GM23338 (cell line): ENCODE measurements at regions not wholly inside any gene's neighbourhood (a gene's known extent, or its start where the extent isn't known, plus 50 kb on each side); places are given as distances from the start of the nearest gene placed in this dataset.

Source experiments
- ATAC-seq: fragments of 200-7000 bp; cut with Tn5 transposase; 3 replicates; pipeline ENCODE4 v1.9.1; 2020
- DNase-seq: peaks from one replicate; pipeline ENCODE4 v3.0.0-alpha.2; 2015; ENCODE audit warnings: low spot score
- H2AFZ ChIP-seq: fragments of 200-600 bp; sonication (generic); 2 replicates; pipeline ENCODE4 v1.8.0; 2016; ENCODE audit warnings: antibody characterized with exemption, mild to moderate bottlenecking, moderate library complexity
- H3F3A ChIP-seq: fragments of 200-600 bp; sonication (generic); replicated peaks from 2 replicates; pipeline ENCODE4 v1.8.0; 2017; ENCODE audit warnings: antibody characterized with exemption, mixed run types, low read depth
- H3K27ac ChIP-seq: fragments of 200-600 bp; sonication (generic); 2 replicates; pipeline ENCODE4 v1.6.1; 2016; ENCODE audit warnings: low read depth
- H3K27me3 ChIP-seq: fragments of 200-600 bp; sonication (generic); 2 replicates; pipeline ENCODE4 v1.8.0; 2016; ENCODE audit warnings: mild to moderate bottlenecking, mixed run types, moderate library complexity; ENCODE audit not compliant: insufficient read depth
- H3K36me3 ChIP-seq: fragments of 200-600 bp; sonication (generic); 2 replicates; pipeline ENCODE4 v1.8.0; 2016; ENCODE audit warnings: mild to moderate bottlenecking; ENCODE audit not compliant: insufficient read depth
- H3K4me1 ChIP-seq: fragments of 200-600 bp; sonication (generic); 2 replicates; pipeline ENCODE4 v1.8.0; 2016; ENCODE audit warnings: mild to moderate bottlenecking, moderate library complexity; ENCODE audit not compliant: insufficient read depth
- H3K4me2 ChIP-seq: fragments of 200-600 bp; sonication (generic); 2 replicates; pipeline ENCODE4 v1.7.1; 2017; ENCODE audit warnings: mixed run types
- H3K4me3 ChIP-seq: fragments of 200-600 bp; sonication (generic); 2 replicates; pipeline ENCODE4 v1.6.1; 2016; ENCODE audit warnings: mixed run types
- H3K79me2 ChIP-seq: fragments of 200-600 bp; sonication (generic); replicated peaks from 2 replicates; pipeline ENCODE4 v1.8.0; 2017; ENCODE audit warnings: mild to moderate bottlenecking; ENCODE audit not compliant: insufficient read depth
- H3K9me2 ChIP-seq: fragments of 200-600 bp; sonication (generic); 2 replicates; pipeline ENCODE4 v1.8.0; 2017; ENCODE audit not compliant: insufficient read depth
- H4K20me1 ChIP-seq: fragments of 200-600 bp; sonication (generic); replicated peaks from 2 replicates; pipeline ENCODE4 v1.8.0; 2017; ENCODE audit warnings: mild to moderate bottlenecking; ENCODE audit not compliant: insufficient read depth
- H3K27ac Mint-ChIP-seq: 2 replicates; pipeline ENCODE4 v1.8.0; 2020; ENCODE audit warnings: inconsistent platforms, mild to moderate bottlenecking, moderate library complexity, mixed read lengths
- H3K27me3 Mint-ChIP-seq: 3 replicates; pipeline ENCODE4 v1.8.0; 2022; ENCODE audit warnings: low read depth, mild to moderate bottlenecking, moderate library complexity, mixed read lengths, inconsistent platforms; ENCODE audit not compliant: insufficient read depth, poor library complexity
- H3K36me3 Mint-ChIP-seq: 3 replicates; pipeline ENCODE4 v1.8.0; 2021; ENCODE audit warnings: low read depth, mild to moderate bottlenecking, inconsistent platforms, moderate library complexity, mixed read lengths
- H3K4me1 Mint-ChIP-seq: 3 replicates; pipeline ENCODE4 v1.8.0; 2020; ENCODE audit warnings: mild to moderate bottlenecking, inconsistent platforms, mixed read lengths
- H3K4me3 Mint-ChIP-seq: 3 replicates; pipeline ENCODE4 v1.8.0; 2021; ENCODE audit warnings: moderate library complexity, mild to moderate bottlenecking, inconsistent platforms, mixed read lengths
- H3K9me3 Mint-ChIP-seq: 3 replicates; pipeline ENCODE4 v1.8.0; 2020; ENCODE audit warnings: moderate library complexity, mild to moderate bottlenecking, inconsistent platforms, mixed read lengths
- CREB1 ChIP-seq: fragments of 250-450 bp; sonication (Bioruptor Pico); IDR thresholded peaks from 2 replicates; pipeline ENCODE4 v1.5.0; 2020; ENCODE audit warnings: low read depth, mild to moderate bottlenecking, moderate library complexity
- EZH2 ChIP-seq: fragments of 200-600 bp; sonication (generic); IDR thresholded peaks from one replicate; pipeline ENCODE4 v1.8.0; 2017; ENCODE audit warnings: antibody characterized with exemption, mild to moderate bottlenecking, low read depth; ENCODE audit not compliant: unreplicated experiment
- EZH2phosphoT487 ChIP-seq: fragments of 200-600 bp; sonication (generic); IDR thresholded peaks from one replicate; pipeline ENCODE4 v1.8.1; 2018; ENCODE audit warnings: antibody characterized with exemption; ENCODE audit not compliant: unreplicated experiment
- JUNB ChIP-seq: IDR thresholded peaks from one replicate; pipeline ENCODE4 v1.6.1; 2016; ENCODE audit warnings: antibody characterized with exemption; ENCODE audit not compliant: unreplicated experiment
- NANOG ChIP-seq: IDR thresholded peaks from 2 replicates; pipeline ENCODE4 v1.6.1; 2016; ENCODE audit warnings: antibody characterized with exemption, borderline replicate concordance
- POLR2AphosphoS5 ChIP-seq: IDR thresholded peaks from 2 replicates; pipeline ENCODE4 v1.6.1; 2016; ENCODE audit warnings: antibody characterized with exemption, low read depth
- STAT1 ChIP-seq: IDR thresholded peaks from one replicate; pipeline ENCODE4 v1.6.1; 2016; ENCODE audit warnings: antibody characterized with exemption; ENCODE audit not compliant: unreplicated experiment
- ZNF114 ChIP-seq: fragments of 250-450 bp; sonication (Bioruptor Pico); IDR thresholded peaks from 2 replicates; pipeline ENCODE4 v1.5.0; 2020; ENCODE audit warnings: mild to moderate bottlenecking, moderate library complexity
- ZNF331 ChIP-seq: fragments of 250-450 bp; sonication (Bioruptor Pico); IDR thresholded peaks from 2 replicates; pipeline ENCODE4 v1.5.0; 2020; ENCODE audit warnings: low read depth, mild to moderate bottlenecking, moderate library complexity
- TF ChIP-seq, protein P1 (sequence below), 2 experiments: fragments of 200-600 bp in 1 of 2; sonication (generic) in 1 of 2; conservative IDR thresholded peaks; 2 replicates each; pipeline versions ENCODE4 v1.5.1 to v1.6.1; 2016 to 2017; ENCODE audit warnings: antibody characterized with exemption in 2 of 2, low read depth in 2 of 2, mild to moderate bottlenecking in 2 of 2, moderate library complexity in 1 of 2
- TF ChIP-seq, protein P2 (sequence below): IDR thresholded peaks from 2 replicates; pipeline ENCODE4 v1.6.1; 2016; ENCODE audit warnings: antibody characterized with exemption
- TF ChIP-seq, protein P3 (sequence below): IDR thresholded peaks from one replicate; pipeline ENCODE4 v1.6.1; 2018; ENCODE audit warnings: antibody characterized with exemption; ENCODE audit not compliant: unreplicated experiment
- TF ChIP-seq, protein P4 (sequence below): fragments of 250-450 bp; sonication (Bioruptor Pico); IDR thresholded peaks from 2 replicates; pipeline ENCODE4 v1.5.0; 2020; ENCODE audit warnings: mild to moderate bottlenecking, moderate library complexity

DNA sequence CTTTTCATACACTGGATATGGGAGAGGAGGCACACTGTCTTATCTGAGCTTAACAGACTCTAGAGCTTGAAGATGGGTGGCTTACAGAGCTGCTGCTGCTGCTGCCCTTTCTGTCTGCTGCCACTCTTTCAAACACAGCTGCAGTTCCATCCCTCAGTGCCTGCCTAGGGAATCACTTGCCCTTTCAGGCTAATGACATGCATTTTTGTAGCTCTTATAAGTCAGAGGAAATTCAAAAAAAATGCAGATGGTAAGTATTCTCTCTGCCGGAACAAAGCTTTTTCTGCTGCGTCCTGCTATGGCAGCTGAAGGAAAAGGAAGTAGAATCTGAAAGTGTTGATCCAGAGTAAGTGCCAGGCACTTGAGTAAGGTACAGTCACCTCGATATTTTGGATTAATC, 460.4 kb upstream of the DIAPH2 start:
- TF ChIP-seq EZH2phosphoT487: no peak
- TF ChIP-seq, protein P1, sequence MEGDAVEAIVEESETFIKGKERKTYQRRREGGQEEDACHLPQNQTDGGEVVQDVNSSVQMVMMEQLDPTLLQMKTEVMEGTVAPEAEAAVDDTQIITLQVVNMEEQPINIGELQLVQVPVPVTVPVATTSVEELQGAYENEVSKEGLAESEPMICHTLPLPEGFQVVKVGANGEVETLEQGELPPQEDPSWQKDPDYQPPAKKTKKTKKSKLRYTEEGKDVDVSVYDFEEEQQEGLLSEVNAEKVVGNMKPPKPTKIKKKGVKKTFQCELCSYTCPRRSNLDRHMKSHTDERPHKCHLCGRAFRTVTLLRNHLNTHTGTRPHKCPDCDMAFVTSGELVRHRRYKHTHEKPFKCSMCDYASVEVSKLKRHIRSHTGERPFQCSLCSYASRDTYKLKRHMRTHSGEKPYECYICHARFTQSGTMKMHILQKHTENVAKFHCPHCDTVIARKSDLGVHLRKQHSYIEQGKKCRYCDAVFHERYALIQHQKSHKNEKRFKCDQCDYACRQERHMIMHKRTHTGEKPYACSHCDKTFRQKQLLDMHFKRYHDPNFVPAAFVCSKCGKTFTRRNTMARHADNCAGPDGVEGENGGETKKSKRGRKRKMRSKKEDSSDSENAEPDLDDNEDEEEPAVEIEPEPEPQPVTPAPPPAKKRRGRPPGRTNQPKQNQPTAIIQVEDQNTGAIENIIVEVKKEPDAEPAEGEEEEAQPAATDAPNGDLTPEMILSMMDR (conservative IDR thresholded peaks at IDR 0.05; ENCODE audit: low read depth in 2 of 2): no peak
- no peak for TF ChIP-seq ZNF331 (CRISPR knock-in tag)
- TF ChIP-seq, protein P2, sequence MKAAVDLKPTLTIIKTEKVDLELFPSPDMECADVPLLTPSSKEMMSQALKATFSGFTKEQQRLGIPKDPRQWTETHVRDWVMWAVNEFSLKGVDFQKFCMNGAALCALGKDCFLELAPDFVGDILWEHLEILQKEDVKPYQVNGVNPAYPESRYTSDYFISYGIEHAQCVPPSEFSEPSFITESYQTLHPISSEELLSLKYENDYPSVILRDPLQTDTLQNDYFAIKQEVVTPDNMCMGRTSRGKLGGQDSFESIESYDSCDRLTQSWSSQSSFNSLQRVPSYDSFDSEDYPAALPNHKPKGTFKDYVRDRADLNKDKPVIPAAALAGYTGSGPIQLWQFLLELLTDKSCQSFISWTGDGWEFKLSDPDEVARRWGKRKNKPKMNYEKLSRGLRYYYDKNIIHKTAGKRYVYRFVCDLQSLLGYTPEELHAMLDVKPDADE: no peak
- no peak for TF ChIP-seq JUNB
- no peak for TF ChIP-seq POLR2AphosphoS5
- no peak for TF ChIP-seq CREB1
- TF ChIP-seq, protein P3, sequence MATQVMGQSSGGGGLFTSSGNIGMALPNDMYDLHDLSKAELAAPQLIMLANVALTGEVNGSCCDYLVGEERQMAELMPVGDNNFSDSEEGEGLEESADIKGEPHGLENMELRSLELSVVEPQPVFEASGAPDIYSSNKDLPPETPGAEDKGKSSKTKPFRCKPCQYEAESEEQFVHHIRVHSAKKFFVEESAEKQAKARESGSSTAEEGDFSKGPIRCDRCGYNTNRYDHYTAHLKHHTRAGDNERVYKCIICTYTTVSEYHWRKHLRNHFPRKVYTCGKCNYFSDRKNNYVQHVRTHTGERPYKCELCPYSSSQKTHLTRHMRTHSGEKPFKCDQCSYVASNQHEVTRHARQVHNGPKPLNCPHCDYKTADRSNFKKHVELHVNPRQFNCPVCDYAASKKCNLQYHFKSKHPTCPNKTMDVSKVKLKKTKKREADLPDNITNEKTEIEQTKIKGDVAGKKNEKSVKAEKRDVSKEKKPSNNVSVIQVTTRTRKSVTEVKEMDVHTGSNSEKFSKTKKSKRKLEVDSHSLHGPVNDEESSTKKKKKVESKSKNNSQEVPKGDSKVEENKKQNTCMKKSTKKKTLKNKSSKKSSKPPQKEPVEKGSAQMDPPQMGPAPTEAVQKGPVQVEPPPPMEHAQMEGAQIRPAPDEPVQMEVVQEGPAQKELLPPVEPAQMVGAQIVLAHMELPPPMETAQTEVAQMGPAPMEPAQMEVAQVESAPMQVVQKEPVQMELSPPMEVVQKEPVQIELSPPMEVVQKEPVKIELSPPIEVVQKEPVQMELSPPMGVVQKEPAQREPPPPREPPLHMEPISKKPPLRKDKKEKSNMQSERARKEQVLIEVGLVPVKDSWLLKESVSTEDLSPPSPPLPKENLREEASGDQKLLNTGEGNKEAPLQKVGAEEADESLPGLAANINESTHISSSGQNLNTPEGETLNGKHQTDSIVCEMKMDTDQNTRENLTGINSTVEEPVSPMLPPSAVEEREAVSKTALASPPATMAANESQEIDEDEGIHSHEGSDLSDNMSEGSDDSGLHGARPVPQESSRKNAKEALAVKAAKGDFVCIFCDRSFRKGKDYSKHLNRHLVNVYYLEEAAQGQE: no peak
- TF ChIP-seq ZNF114 (CRISPR knock-in tag): no peak
- no peak for TF ChIP-seq EZH2
- TF ChIP-seq STAT1: no peak
- TF ChIP-seq NANOG: no peak
- TF ChIP-seq, protein P4, sequence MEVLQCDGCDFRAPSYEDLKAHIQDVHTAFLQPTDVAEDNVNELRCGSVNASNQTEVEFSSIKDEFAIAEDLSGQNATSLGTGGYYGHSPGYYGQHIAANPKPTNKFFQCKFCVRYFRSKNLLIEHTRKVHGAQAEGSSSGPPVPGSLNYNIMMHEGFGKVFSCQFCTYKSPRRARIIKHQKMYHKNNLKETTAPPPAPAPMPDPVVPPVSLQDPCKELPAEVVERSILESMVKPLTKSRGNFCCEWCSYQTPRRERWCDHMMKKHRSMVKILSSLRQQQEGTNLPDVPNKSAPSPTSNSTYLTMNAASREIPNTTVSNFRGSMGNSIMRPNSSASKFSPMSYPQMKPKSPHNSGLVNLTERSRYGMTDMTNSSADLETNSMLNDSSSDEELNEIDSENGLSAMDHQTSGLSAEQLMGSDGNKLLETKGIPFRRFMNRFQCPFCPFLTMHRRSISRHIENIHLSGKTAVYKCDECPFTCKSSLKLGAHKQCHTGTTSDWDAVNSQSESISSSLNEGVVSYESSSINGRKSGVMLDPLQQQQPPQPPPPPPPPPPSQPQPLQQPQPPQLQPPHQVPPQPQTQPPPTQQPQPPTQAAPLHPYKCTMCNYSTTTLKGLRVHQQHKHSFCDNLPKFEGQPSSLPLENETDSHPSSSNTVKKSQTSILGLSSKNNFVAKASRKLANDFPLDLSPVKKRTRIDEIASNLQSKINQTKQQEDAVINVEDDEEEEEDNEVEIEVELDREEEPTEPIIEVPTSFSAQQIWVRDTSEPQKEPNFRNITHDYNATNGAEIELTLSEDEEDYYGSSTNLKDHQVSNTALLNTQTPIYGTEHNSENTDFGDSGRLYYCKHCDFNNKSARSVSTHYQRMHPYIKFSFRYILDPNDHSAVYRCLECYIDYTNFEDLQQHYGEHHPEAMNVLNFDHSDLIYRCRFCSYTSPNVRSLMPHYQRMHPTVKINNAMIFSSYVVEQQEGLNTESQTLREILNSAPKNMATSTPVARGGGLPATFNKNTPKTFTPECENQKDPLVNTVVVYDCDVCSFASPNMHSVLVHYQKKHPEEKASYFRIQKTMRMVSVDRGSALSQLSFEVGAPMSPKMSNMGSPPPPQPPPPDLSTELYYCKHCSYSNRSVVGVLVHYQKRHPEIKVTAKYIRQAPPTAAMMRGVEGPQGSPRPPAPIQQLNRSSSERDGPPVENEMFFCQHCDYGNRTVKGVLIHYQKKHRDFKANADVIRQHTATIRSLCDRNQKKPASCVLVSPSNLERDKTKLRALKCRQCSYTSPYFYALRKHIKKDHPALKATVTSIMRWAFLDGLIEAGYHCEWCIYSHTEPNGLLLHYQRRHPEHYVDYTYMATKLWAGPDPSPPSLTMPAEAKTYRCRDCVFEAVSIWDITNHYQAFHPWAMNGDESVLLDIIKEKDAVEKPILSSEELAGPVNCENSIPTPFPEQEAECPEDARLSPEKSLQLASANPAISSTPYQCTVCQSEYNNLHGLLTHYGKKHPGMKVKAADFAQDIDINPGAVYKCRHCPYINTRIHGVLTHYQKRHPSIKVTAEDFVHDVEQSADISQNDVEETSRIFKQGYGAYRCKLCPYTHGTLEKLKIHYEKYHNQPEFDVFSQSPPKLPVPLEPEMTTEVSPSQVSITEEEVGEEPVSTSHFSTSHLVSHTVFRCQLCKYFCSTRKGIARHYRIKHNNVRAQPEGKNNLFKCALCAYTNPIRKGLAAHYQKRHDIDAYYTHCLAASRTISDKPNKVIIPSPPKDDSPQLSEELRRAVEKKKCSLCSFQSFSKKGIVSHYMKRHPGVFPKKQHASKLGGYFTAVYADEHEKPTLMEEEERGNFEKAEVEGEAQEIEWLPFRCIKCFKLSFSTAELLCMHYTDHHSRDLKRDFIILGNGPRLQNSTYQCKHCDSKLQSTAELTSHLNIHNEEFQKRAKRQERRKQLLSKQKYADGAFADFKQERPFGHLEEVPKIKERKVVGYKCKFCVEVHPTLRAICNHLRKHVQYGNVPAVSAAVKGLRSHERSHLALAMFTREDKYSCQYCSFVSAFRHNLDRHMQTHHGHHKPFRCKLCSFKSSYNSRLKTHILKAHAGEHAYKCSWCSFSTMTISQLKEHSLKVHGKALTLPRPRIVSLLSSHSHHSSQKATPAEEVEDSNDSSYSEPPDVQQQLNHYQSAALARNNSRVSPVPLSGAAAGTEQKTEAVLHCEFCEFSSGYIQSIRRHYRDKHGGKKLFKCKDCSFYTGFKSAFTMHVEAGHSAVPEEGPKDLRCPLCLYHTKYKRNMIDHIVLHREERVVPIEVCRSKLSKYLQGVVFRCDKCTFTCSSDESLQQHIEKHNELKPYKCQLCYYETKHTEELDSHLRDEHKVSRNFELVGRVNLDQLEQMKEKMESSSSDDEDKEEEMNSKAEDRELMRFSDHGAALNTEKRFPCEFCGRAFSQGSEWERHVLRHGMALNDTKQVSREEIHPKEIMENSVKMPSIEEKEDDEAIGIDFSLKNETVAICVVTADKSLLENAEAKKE: no peak
- ATAC-seq: peak; percentile 29; the same call in 2 of the 3 replicates
- no peaks in the 10 kb centered on the region for H3K79me2 ChIP-seq
- 0 out of 2 replicates have a peak overlapping the region, but pooled peaks have one; percentile 52 for H2AFZ ChIP-seq
- Mint-ChIP-seq H3K4me1 (peaks cover 8% of the 10 kb centered on the region; the same call in 2 of the 3 replicates), H3K27me3 (peaks cover 2% of the 10 kb centered on the region), H3K4me3 (no peak overlapping the region), H3K9me3 (peaks cover 4% of the 10 kb centered on the region; the same call in 2 of the 3 replicates), H3K36me3 (peaks cover 6% of the 10 kb centered on the region; the same call in 2 of the 3 replicates), H3K27ac (no peak overlapping the region)
- H3K27ac ChIP-seq: no peak overlapping the region
- peak; percentile 9 for DNase-seq
- no peaks in the 10 kb centered on the region for H3K36me3 ChIP-seq
- no peaks in the 10 kb centered on the region for H3K4me1 ChIP-seq
- no peak overlapping the region for H3K4me2 ChIP-seq
- no peaks in the 10 kb centered on the region for H3F3A ChIP-seq
- no peak overlapping the region for H3K4me3 ChIP-seq
- no peaks in the 10 kb centered on the region for H4K20me1 ChIP-seq
- no peaks in the 10 kb centered on the region for H3K9me2 ChIP-seq
- H3K27me3 ChIP-seq: no peaks in the 10 kb centered on the region
